B cell (primary cell): ENCODE measurements at regions not wholly inside any gene's neighbourhood (a gene's known extent, or its start where the extent isn't known, plus 50 kb on each side); places are given as distances from the start of the nearest gene placed in this dataset.

Experiments
- ATAC-seq: fragments of 200-7000 bp; cut with Tn5 transposase; one replicate; pipeline ENCODE4 v1.10.0; 2021; ENCODE audit warnings: low read depth, mild to moderate bottlenecking, moderate number of reproducible peaks, moderate library complexity
- CTCF ChIA-PET: fragments of 350-600 bp; sonication (Branson Sonifier 250); formaldehyde crosslinking; loops from one replicate; lab custom pipeline; 2021; ENCODE audit warnings: antibody characterized with exemption, inconsistent platforms; lab: Charles Lee
- POLR2A ChIA-PET: fragments of 350-600 bp; sonication (Branson Sonifier 250); formaldehyde crosslinking; loops from one replicate; lab custom pipeline; 2021; ENCODE audit warnings: antibody characterized with exemption; lab: Charles Lee
- DNase-seq: peaks from one replicate; pipeline ENCODE4 v3.0.0; 2013
- H2AFZ ChIP-seq: 2 replicates; pipeline ENCODE4 v1.6.1; 2012; ENCODE audit warnings: mild to moderate bottlenecking, low read depth, low read length; ENCODE audit not compliant: insufficient read depth, poor library complexity, severe bottlenecking
- H3K27ac ChIP-seq, 2 donors: 1 replicate in 1 of 2; 2 replicates in 1 of 2; pipeline ENCODE4 v1.5.1; 2012 to 2013; ENCODE audit warnings: low read length in 2 of 2, mild to moderate bottlenecking in 2 of 2, moderate library complexity in 1 of 2
- H3K27me3 ChIP-seq, 4 experiments: fragments of 200-600 bp in 1 of 4; sonication (generic) in 1 of 4; replicated peaks in 1 of 4; 1 replicate in 2 of 4; 2 replicates in 2 of 4; pipeline versions ENCODE4 v1.6.1 to v1.7.0; 2013 to 2016; ENCODE audit warnings: low read length in 3 of 4, mild to moderate bottlenecking in 2 of 4, mixed read lengths in 1 of 4, moderate library complexity in 1 of 4; ENCODE audit not compliant: insufficient read depth in 4 of 4, control insufficient read depth in 3 of 4; ENCODE audit errors: control extremely low read depth in 1 of 4
- H3K36me3 ChIP-seq, 2 experiments: replicated peaks in 1 of 2; 1 replicate in 1 of 2; 2 replicates in 1 of 2; pipeline versions ENCODE4 v1.6.1 to v1.7.1; 2013; ENCODE audit warnings: low read length in 1 of 2; ENCODE audit not compliant: insufficient read depth in 2 of 2, control insufficient read depth in 1 of 2; ENCODE audit errors: control extremely low read depth in 1 of 2, extremely low read depth in 1 of 2
- H3K4me1 ChIP-seq, 2 donors: fragments of 200-600 bp in 1 of 2; sonication (generic) in 1 of 2; 1 replicate in 1 of 2; 2 replicates in 1 of 2; pipeline versions ENCODE4 v1.5.1 to v1.6.1; 2013 to 2017; ENCODE audit warnings: low read length in 2 of 2; ENCODE audit not compliant: control insufficient read depth in 2 of 2, insufficient read depth in 2 of 2
- H3K4me2 ChIP-seq: replicated peaks from 2 replicates; pipeline ENCODE3; 2012; ENCODE audit warnings: mild to moderate bottlenecking, low read depth, low read length; ENCODE audit not compliant: poor library complexity, severe bottlenecking
- H3K4me3 ChIP-seq, 5 experiments: fragments of 200-600 bp in 1 of 5; sonication (generic) in 1 of 5; 1 replicate in 3 of 5; 2 replicates in 2 of 5; pipeline versions ENCODE4 v1.5.1 to v1.7.0; 2011 to 2016; ENCODE audit warnings: low read length in 4 of 5, mild to moderate bottlenecking in 4 of 5, low read depth in 2 of 5, control low read depth in 1 of 5, moderate library complexity in 1 of 5; ENCODE audit not compliant: insufficient read depth in 1 of 5; ENCODE audit errors: control extremely low read depth in 1 of 5, extremely low read depth in 1 of 5
- H3K79me2 ChIP-seq: fragments of 200-600 bp; sonication (generic); one replicate; pipeline ENCODE4 v1.6.0; 2016; ENCODE audit warnings: low read length; ENCODE audit not compliant: control insufficient read depth, insufficient read depth
- H3K9ac ChIP-seq: fragments of 200-600 bp; sonication (generic); 2 replicates; pipeline ENCODE4 v1.6.1; 2017; ENCODE audit warnings: mild to moderate bottlenecking, low read length, moderate library complexity
- H3K9me3 ChIP-seq, 3 donors: one replicate each; pipeline versions ENCODE4 v1.6.1 to v1.7.1; 2013; ENCODE audit warnings: low read length in 2 of 3; ENCODE audit not compliant: control insufficient read depth in 2 of 3, insufficient read depth in 1 of 3; ENCODE audit errors: control extremely low read depth in 1 of 3
- H4K20me1 ChIP-seq: 2 replicates; pipeline ENCODE4 v1.6.0; 2012; ENCODE audit warnings: mild to moderate bottlenecking, low read length; ENCODE audit not compliant: insufficient read depth, control insufficient read depth, poor library complexity, severe bottlenecking
- H3K27ac Mint-ChIP-seq: one replicate; pipeline ENCODE4 v1.8.0; 2021; ENCODE audit warnings: mixed read lengths
- H3K27me3 Mint-ChIP-seq: one replicate; pipeline ENCODE4 v1.8.0; 2021; ENCODE audit warnings: mixed read lengths
- H3K4me1 Mint-ChIP-seq: one replicate; pipeline ENCODE4 v1.8.0; 2021; ENCODE audit warnings: mixed read lengths
- H3K4me3 Mint-ChIP-seq: one replicate; pipeline ENCODE4 v1.8.0; 2021; ENCODE audit warnings: mixed read lengths
- H3K9me3 Mint-ChIP-seq: one replicate; pipeline ENCODE4 v1.8.0; 2022; ENCODE audit warnings: mixed read lengths; ENCODE audit not compliant: insufficient read depth
- CTCF ChIP-seq: fragments of 200-600 bp; IDR thresholded peaks from one replicate; pipeline ENCODE4 v1.8.0; 2022; ENCODE audit warnings: antibody characterized with exemption, mild to moderate bottlenecking
- EZH2 ChIP-seq: IDR thresholded peaks from 2 replicates; pipeline ENCODE4 v1.6.1; 2012; ENCODE audit warnings: borderline replicate concordance, low read depth, mild to moderate bottlenecking, moderate library complexity, low read length; ENCODE audit not compliant: insufficient read depth, poor library complexity, severe bottlenecking
- WGBS: methylation state at CpG from one replicate; pipeline ENCODE4 v1.1.5; 2013; ENCODE audit warnings: missing lambda C conversion rate; ENCODE audit not compliant: insufficient coverage; 5-methylcytosine and 5-hydroxymethylcytosine counted together
- intact Hi-C: fragments of 100-400 bp; cut with micrococcal nuclease; formaldehyde crosslinking; loops from one replicate; pipeline ENCODE4 v1.10.0; 2022

DNA sequence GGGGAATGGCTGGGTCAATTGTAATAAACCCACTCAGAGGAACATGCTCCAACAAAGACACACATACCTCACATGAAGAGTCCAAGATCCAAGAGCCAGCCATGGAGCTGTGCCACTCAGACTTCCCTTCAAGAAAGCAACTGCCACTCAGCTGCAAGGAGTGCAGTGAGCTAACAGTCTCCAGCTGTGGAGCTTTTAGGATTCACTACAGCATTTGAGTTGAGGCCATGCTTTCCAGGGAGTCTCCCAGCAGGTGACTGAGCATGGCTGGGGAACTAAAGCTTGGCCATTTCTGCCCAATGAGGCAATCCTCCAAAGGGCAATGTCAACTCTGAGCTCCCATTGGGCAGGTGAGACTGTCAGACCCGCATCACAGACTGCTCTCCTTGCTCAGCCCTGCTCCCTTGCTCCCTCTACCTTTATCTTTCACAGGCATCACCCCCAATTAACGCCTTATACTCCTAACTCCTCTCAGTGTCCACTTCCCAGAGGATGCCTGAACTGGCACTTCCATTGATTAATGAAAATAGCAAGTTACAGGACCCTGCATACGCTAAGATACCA, 165.3 kb upstream of the CTNNB1 start:
- TF ChIP-seq EZH2: no peak
- TF ChIP-seq CTCF: no peak
- no peak for ATAC-seq
- intact Hi-C loops: no loop called here
- Mint-ChIP-seq H3K27me3 (peaks cover 17% of the 10 kb centered on the region), H3K27ac (no peak overlapping the region), H3K9me3 (no peaks in the 10 kb centered on the region), H3K4me1 (peaks cover 3% of the 10 kb centered on the region), H3K4me3 (no peak overlapping the region)
- H3K9me3 ChIP-seq: no peaks in the 10 kb centered on the region
- H3K4me3 ChIP-seq: no peak overlapping the region
- ChIA-PET CTCF (interaction anchor here (0.8 kb wide), 1 partner anchor 450 kb away, joined by 3 read pairs; no protein-coding TSS in a partner anchor), POLR2A (no interaction called here)
- H3K79me2 ChIP-seq: no peaks in the 10 kb centered on the region
- H3K4me2 ChIP-seq: no peak overlapping the region
- WGBS: 70% methylated on average over 2 of the region's 3 CpGs
- no peak overlapping the region for H3K27ac ChIP-seq
- no peaks in the 10 kb centered on the region for H4K20me1 ChIP-seq
- DNase-seq: no peak
- H3K4me1 ChIP-seq: no peaks in the 10 kb centered on the region
- no peak overlapping the region for H2AFZ ChIP-seq
- H3K9ac ChIP-seq: no peak overlapping the region
- H3K36me3 ChIP-seq: no peaks in the 10 kb centered on the region
- H3K27me3 ChIP-seq: no peaks in the 10 kb centered on the region

- H3K9me3 Mint-ChIP-seq: no peaks in the 10 kb centered on the region
- H3K4me1 Mint-ChIP-seq: peaks cover 3% of the 10 kb centered on the region
- no peak overlapping the region for H3K27ac Mint-ChIP-seq
- Histone ChIP-seq H3K4me3 (no peak overlapping the region), H3K4me2 (no peak overlapping the region), H3K9ac (no peak overlapping the region), H3K9me3 (no peaks in the 10 kb centered on the region), H3K4me1 (no peaks in the 10 kb centered on the region), H3K27me3 (peaks cover 0 to 4% (median 0%) of the 10 kb centered on the region in 4 experiments), H4K20me1 (no peaks in the 10 kb centered on the region), H3K27ac (no peak overlapping the region), H3K36me3 (no peaks in the 10 kb centered on the region), H2AFZ (no peak overlapping the region), H3K79me2 (no peaks in the 10 kb centered on the region)
- peaks cover 14% of the 10 kb centered on the region for H3K27me3 Mint-ChIP-seq
- ATAC-seq (no peak), DNase-seq (no peak)
- no peak for TF ChIP-seq EZH2
- no peak for TF ChIP-seq CTCF
- WGBS: no CpG with 5 or more reads among the region's 2 CpGs
- ChIA-PET CTCF (no interaction called here), POLR2A (no interaction called here)
- intact Hi-C loops: no loop called here
- no peak overlapping the region for H3K4me3 Mint-ChIP-seq
Measured at GRCh38 chr3:41035456-41036022, 163.8 kb upstream of the CTNNB1 start.
